LNCaP clone FGC (cell line): ENCODE measurements at regions not wholly inside any gene's neighbourhood (a gene's known extent, or its start where the extent isn't known, plus 50 kb on each side); places are given as distances from the start of the nearest gene placed in this dataset.
"Not testable (repeated sequence)": the region's sequence is repeated elsewhere in the genome, so short reads cannot be mapped to it uniquely, and the experiment has no call there.

Source experiments
- DNase-seq: peaks from one replicate; pipeline ENCODE4 v3.0.0-alpha.2; 2011; ENCODE audit warnings: low read depth
- H3K4me3 ChIP-seq: 2 replicates; pipeline ENCODE4 v1.5.1; 2011; ENCODE audit warnings: mild to moderate bottlenecking, low read depth, low read length, control low read depth
- TF ChIP-seq, protein P1 (sequence below): IDR thresholded peaks from 2 replicates; pipeline ENCODE4 v1.5.1; 2012; ENCODE audit warnings: mild to moderate bottlenecking; ENCODE audit not compliant: control insufficient read depth, insufficient read depth; ENCODE audit errors: extremely low read depth

DNA sequence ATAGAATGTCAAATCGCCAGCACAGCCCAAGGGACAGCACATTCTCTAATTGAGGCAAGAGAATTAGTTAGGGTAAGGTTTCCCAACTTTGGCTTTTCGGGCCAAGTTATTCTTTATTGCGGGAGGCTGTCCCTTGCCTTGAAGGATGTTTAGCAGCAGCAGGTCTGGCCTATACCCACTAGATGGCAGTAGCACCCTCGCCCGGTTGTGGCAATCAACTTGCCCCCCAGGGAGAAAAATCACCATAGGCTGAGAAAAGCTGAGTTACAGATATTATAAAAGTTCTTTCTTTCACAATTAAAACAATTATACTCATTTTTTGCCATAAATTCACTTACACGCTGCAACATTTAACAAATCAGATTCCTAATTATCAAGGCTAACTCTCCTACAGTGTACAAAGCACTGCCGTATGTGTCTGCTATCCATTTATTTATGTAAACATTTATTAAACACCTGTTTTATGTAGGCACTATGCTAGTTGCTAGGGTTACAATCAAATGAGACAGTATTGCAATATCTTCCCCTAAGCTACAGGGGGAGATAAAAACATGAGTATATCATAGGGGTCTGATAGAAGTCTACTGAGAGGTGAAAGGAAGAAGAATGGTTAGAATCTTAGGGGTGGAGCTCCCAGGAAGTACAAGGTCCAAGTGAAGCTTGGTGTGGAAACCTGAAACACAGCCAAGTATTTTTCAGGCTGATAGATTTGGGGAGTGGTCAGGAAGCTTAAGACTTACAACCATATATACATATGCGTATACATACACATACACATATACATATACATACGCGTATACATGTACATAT lies 452.3 kb downstream of the RAB38 start:
- no peak overlapping the region for H3K4me3 ChIP-seq
- DNase-seq = no peak
- TF ChIP-seq, protein P1, sequence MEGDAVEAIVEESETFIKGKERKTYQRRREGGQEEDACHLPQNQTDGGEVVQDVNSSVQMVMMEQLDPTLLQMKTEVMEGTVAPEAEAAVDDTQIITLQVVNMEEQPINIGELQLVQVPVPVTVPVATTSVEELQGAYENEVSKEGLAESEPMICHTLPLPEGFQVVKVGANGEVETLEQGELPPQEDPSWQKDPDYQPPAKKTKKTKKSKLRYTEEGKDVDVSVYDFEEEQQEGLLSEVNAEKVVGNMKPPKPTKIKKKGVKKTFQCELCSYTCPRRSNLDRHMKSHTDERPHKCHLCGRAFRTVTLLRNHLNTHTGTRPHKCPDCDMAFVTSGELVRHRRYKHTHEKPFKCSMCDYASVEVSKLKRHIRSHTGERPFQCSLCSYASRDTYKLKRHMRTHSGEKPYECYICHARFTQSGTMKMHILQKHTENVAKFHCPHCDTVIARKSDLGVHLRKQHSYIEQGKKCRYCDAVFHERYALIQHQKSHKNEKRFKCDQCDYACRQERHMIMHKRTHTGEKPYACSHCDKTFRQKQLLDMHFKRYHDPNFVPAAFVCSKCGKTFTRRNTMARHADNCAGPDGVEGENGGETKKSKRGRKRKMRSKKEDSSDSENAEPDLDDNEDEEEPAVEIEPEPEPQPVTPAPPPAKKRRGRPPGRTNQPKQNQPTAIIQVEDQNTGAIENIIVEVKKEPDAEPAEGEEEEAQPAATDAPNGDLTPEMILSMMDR = peak; percentile 74

DNA sequence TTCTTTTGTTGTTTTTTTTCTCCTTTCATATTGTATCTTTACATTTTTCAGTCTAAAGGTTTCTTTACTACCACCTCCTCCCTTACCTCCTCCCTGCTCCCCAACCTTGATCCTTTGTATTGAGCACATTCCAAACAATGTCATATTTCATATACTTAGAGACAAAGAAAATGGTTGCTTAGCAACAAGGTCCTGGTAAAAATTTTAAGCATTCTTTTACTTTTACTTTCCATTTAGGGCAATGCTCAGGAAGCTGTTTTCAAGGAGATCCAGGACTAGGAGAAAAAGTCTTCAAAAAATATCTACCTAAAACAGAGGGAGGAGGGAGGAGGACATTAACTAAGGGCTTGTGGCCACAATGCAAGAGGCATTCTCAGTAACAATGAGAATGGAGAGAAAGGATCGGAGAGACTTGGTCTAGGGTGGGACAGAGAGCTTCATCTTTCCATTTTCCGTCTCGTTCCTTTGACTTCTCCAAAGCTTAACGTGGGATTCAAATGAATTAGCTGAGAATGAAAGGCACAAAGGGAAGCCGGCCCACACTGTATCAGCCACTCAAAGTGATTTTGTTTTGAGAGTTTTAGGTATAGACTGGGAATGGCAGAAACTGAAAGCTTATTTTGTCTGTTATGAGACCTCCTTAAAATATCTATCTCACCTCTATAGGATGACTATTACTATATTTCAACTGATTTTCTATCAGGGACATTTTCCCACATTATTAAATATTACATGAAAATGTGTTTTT lies 455.7 kb downstream of the RAB38 start:
- no peak for DNase-seq
- H3K4me3 ChIP-seq = no peak overlapping the region
- TF ChIP-seq, protein P1 = no peak

DNA sequence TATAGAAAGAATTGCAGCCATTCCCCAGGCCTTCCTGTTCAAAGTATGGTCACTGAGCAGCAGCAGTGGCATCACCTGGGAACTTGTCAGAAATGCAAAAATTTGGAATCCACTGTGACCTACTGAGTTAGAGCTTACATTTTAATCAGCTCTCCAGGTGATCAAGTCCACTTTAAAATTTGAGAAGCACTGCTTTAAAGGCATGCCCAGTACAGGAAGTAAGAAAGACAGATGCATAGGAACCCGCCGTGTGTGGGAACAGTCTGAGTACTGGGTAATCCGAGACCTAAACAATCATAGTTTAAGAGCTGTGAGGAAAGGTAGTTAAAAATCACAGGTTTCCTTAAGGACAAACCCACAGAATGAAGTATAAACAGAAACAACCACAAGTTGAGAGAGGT lies 462.4 kb downstream of the RAB38 start:
- TF ChIP-seq, protein P1 = no peak
- no peak for DNase-seq
- no peak overlapping the region for H3K4me3 ChIP-seq

DNA sequence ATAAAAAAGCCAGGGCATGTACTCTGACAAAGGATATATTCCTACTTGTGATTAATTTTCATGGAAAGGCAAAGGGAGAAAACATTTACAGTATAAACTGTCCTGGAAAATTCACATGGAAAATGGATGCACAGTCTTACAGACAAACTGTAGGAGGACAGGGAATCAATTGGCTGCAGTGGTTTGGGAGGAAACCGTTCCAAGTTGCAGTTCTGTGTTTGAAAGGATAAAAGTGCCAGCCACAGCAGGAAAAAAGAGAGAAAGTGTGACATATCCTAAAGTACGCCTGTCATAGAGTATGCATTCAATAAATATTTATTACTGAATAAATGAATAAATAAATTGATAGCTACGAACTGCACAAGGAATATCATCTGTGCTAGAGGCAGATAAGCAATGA lies 462.9 kb downstream of the RAB38 start:
- TF ChIP-seq, protein P1 = no peak
- DNase-seq = no peak

DNA sequence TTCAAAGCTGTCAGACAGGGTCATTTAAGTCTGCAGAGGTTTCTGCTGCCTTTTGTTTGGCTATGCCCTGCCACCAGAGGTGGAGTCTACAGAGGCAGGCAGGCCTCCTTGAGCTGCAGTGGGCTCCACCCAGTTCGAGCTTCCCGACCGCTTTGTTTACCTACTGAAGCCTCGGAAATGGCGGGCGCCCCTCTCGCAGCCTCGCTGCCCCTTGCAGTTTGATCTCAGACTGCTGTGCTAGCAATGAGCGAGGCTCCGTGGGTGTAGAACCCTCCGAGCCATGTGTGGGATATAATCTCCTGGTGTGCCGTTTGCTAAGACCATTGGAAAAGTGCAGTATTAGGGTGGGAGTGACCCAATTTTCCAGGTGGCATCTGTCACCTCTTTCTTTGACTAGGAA lies 471.7 kb downstream of the RAB38 start:
- not testable (repeated sequence) for H3K4me3 ChIP-seq, DNase-seq

More for the DNA sequence above, 462.9 kb downstream of the RAB38 start:
- H3K4me3 ChIP-seq = no peak overlapping the region

DNA sequence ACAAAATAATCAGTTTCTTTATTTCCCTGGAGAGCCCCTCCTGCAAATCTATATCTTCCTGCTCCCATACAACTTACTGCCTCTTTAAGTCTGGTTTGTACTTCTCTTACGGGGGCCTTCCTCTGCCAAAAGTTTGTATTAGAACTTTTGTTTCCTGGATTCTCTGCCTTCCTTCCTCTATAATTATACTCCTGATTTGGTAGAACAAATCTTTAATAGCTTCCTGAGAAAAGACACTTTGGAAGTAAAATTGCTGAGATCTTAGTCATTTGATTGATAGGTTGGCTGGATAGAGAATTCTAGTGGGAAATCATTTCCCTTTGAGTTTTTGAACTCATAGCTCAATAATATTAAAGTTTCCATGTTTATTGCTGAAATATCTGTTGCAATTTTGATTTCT lies 499.2 kb downstream of the RAB38 start:
- no peak overlapping the region for H3K4me3 ChIP-seq
- TF ChIP-seq, protein P1 = no peak
- DNase-seq = no peak

DNA sequence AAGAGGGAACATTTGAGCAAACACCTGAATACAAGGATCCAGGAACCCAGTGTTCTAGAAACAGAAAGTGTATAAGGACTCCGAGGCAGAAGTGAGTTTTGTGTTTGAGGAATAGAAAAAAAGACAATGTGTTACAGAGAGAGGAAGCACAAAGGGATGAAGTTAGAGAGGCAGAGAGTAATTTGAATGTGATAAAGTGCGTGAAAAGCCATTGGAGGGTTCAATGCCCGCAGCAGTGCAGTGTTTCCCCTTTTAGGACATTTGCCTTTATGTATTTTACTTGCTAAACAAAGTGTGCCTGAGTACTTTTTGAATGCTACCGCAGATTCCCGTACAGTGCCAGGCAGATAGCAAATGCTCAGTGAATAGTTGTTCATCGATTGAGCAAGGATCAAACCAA lies 508.5 kb downstream of the RAB38 start:
- H3K4me3 ChIP-seq = no peak overlapping the region
- no peak for DNase-seq
- TF ChIP-seq, protein P1 = no peak
